GM20431 (cell line): ENCODE measurements at regions not wholly inside any gene's neighbourhood (a gene's known extent, or its start where the extent isn't known, plus 50 kb on each side); places are given as distances from the start of the nearest gene placed in this dataset.
"Not testable (repeated sequence)": the region's sequence is repeated elsewhere in the genome, so short reads cannot be mapped to it uniquely, and the experiment has no call there.

ENCODE experiments used
- in situ Hi-C: fragments of 300-500 bp; cut with MseI, MboI; formaldehyde crosslinking; loops from one replicate; pipeline ENCODE4 v1.15.0; 2020; ENCODE audit warnings: low sequenced_read_pairs; ENCODE audit not compliant: unreplicated experiment

DNA sequence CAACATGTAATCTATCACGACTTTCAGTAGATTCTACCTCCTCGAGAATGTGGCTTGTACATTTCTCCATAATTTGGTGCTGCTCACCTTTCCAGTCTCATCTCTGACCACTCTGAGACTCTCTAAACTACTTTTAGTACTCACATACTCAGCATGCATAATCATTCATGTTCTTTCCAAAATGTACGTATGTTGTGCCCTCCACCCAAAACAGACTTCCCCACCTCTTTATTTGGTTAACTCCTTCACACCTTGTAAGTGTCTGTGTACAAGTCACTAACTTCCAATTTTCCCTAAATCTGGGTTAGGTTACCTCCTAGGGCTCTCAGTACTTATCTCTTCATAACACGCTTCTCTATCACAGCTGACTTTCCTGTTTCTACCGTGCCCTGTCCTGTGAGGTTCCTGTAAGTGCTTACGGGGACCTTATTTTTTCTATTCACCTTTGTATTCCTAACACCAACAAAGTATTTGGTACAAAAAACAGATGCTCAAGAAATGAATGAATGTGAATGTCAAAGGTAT, 186.2 kb upstream of the MKLN1 start:
- in situ Hi-C loops, result no loop called here

DNA sequence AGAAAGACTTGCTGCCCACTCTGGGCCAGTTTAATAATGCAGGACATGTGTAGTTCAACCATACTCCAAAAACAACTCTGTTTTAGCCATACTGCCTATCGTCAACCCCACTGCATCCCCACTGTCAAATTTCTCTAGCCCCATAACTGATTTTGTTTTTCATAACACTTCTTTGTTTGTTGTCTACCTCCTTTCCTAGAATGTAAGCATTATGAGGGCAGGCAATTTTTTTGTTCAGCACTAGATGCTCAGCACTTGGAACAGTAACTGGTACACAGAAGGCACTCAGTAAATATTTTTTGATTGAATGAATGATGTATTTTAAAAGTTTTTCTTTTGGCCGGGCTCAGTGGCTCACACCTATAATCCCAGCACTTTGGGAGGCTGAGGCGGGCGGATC, 183.8 kb upstream of the MKLN1 start:
- in situ Hi-C loops, result no loop called here

DNA sequence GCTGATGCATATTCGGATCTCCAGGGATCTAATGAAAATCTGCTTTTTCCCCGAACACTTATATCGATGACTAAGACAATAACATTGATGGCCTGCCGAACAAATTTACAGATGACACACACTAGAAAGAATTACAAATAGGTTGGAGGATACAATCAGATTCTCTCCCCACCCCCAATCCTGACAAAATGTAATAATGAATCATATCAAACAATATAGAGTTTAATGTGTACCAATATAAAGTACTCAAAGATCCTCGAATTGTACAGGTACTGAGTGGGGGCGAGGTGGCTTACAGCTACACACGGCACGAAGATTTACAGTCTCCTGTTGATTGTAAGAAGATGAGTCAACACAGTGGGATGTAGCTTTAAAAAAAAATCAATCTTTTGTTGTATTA, 182.7 kb upstream of the MKLN1 start:
- in situ Hi-C loops, result no loop called here

DNA sequence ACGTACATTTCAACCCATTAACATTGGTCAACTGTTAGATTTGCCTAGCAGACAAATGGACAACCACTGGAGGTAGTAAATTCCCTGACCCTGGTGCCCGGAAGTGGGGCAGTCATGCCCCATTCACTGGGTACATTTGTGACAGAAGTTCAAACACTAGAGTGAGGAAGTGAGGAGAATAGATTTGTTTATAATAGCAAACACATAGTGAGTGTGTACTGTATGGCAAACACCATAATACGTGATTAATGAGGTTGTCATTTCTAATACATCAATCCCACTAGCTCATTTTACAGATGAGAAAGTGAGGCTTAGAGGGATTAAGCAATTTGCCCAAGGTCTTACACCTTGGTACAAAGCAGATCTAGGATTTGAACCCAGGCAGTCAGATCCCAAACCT, 181.9 kb upstream of the MKLN1 start:
- in situ Hi-C loops, result no loop called here

DNA sequence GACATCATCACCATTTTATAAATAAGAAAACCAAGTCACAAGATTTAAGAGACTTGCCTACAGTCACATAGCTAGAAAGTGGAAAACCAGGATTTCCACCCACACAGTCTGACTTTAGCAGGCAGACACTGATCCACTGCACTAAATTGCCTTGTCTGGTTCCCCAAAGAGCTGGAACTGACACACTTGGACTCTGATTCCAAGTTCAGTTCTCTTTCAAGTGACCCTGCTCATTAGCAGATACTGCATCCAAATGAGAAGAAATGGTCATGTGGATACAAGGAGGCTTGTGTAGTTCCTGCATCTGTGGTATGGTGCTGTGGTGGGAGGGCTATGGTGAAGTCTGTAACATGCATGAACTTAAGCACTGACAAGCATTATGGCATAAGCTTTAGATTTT, 180.1 kb upstream of the MKLN1 start:
- in situ Hi-C loops, result no loop called here

DNA sequence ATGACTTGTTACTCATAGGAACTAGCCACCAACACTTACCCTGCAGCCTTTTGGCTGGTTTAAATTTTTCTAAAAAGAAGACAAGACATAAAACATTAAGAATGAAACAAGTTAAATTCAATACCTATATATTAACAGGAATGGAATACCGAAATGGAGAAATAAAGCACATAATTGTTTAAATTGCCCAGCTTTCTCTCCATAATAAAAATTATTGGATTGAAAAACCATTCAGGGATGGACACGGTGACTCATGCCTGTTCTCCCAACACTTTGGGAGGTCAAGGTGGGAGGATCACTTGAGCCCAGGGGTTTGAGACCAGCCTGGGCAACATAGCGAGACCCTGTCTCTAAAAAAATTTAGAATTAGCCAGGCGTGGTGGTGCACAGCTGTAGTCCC, 179.4 kb upstream of the MKLN1 start:
- in situ Hi-C loops, result no loop called here

DNA sequence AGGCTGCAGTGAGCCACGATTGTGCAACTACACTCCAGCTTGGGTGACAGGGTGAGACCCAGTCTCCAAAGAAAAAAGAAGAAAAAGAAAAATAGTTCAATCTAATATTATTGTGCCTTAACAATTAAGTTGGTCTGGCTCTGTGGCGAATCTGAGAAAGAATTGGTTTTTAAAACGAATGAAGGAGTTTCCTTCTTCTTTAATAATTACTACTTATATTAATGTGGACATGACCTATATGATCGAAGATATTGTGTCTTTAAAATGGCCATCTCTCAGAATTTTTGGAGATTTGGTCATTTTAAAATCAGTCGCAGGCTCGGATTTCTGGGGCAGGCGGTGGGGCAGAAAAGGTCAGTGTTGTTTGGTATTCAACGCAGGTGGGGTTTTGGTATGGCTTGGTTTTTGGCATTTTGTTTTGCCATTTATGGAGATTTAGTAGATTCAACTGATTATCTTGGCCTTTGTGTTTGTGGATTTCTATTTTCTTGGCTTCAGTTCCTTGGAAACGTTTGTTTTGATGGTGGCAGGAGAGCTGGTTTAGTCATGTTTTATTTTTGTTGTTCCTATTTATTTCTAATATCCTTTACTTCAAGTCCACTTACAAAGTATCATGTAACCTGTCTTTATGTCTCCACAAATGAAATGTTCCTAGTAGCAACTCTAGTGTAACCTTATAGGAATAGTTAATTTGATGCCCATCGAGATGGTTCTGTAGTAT, 178.8 kb upstream of the MKLN1 start:
- in situ Hi-C loops, result no loop called here

DNA sequence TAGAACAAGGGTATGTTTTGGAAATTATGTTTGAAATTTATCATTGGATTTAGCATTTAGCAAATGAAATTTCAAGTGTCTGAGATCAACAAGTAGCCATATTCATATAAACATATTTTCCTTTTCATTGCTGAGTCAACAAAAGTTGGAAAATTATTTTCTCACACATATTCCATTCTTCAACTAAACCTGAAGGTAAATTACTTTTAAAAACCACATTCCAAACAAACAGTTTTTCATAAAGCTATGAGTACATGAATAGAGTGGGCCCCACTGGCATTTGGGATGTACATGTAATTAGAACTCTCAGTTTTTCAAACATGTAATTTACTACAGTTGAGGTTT, 178.3 kb upstream of the MKLN1 start:
- in situ Hi-C loops, result no loop called here

DNA sequence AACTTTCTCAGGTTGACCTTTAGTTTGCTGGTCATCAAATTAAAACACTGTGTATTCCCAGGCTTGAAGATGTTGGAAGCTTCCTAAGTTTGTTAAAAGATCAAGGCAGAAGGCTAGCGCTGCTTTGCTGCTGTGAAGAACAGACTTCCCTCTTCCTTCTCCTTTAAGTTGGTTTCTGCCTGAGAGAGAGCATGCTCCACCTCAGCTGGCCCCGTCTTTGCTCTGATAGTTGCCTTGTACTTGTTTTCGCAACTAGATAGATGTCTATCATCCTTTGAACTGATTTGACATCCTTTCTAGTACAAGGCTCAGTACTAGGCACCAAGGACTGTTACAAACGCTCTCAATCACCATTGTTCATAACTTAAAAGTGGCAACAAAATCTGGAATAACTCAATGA, 177.8 kb upstream of the MKLN1 start:
- in situ Hi-C loops, result no loop called here

DNA sequence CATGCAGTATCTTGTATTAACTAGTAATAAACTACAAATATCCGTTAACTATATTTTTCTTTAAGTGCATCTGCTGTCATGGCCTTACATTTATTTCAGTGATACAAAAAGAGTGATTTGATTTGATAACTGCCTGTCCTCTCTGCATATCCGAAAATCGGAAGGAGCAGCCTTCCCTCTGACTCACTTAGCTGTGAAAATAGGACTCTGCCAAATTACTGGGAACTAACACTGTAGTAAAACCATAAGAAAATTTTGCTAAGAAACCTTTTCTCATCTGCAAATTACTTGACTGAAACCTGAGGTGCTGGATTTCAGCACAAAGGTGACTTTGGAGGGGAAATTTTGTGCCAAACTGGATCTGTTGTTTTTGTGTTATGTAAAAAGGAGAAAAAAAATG, 176.6 kb upstream of the MKLN1 start:
- in situ Hi-C loops, result no loop called here

DNA sequence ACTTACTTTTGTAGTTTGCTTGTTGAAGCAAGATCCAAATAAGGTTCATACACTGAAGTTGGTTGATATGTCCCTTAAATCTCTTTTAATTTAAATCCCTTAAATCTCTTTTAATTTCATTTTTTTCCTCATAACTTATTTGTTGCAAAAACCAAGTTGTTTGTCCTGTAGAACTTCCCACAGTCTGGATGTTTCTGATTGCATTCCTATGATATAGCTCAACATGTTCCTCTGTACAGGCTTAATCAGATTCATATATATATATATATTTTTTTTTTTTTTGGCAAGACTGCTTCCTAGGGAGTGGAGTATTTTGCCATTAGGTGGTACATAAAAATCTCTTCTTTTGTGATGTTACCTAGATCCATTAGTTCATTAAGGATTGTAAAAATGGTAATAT, 174.9 kb upstream of the MKLN1 start:
- in situ Hi-C loops, result no loop called here

DNA sequence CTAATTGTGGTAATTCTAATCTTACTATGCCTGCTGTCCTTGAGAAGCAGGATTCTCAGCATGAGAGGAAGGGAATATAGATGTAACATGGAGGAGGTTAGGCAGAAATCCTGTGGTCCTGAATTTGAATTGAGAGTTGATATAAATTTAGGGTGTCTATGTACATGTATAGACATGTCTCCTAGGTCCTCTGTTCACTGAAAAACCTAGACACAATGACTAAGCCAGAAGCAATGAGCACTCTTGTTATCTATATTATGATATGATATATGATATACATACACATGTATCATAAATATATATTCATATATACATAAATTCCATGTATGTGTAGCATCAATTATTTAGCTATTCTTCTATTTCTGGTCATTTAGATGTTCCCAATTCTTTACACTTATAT, 173.3 kb upstream of the MKLN1 start:
- in situ Hi-C loops, result no loop called here

DNA sequence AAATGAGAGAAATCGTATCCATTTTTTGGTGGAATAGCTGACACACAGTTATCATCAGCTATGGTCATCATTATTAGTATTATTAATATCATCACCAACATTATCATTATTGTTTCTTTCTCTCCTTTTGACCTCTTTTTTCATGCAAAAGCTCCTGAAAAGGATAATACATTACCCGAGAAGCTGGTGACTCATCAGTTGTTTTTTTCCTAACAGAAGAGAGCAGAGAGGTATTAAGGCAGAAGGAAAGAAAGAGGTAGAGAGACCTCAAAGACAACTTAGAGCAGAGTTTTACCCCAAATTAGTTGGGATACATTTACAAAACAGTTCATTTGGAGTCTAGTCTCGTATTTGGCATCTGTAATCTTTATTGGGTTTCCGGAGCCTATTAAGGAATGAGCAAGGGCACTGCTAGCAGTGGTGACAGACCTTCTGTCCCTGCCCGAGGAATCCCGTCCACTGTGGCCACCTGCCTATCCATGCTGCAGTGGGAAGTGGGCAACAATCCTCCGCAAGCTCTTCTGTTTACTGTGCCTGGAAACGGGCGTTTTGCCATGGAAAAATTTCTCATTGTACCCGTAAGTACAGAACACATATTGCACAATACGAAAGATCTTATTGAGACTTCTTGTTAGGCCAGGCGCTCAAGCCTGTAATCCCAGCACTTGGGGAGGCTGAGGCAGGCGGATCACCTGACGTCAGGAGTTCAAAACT, 170.0 kb upstream of the MKLN1 start:
- in situ Hi-C loops, result no loop called here

DNA sequence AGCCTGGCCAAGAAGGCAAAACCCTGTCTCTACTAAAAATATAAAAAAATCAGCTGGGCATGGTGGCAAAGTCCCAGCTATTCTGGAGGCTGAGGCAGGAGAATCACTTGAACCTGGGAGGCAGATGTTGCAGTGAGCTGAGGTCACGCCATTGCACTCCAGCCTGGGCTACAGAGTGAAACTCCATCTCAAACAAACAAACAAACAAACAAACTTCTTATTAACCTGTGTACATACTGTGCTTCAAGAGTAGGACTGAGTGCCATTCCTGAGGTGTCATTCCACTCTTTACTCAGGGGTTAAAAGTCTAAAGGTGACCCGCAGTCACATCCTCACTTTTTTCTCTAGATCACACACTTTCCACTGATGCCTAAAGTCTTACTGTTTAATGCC, 169.4 kb upstream of the MKLN1 start:
- in situ Hi-C loops, result not testable (repeated sequence)

DNA sequence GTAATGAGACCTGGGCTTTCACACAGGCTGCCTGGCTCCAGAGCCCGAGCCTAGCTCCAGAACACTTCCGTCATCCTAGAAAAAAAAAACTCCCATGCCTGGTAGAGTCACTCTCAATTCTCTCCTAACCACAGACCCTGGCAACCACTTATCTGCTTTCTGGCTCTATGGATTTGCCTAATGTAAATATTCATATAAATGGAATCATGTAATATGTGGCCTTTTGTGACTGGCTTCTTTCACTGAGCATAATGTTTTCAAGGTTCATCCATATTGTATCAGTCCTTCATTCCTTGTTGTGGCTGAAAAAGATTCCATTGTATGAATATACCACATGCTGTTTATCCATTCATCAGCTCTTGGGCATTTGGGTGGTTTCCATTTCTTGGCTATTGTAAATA, 167.7 kb upstream of the MKLN1 start:
- in situ Hi-C loops, result no loop called here

DNA sequence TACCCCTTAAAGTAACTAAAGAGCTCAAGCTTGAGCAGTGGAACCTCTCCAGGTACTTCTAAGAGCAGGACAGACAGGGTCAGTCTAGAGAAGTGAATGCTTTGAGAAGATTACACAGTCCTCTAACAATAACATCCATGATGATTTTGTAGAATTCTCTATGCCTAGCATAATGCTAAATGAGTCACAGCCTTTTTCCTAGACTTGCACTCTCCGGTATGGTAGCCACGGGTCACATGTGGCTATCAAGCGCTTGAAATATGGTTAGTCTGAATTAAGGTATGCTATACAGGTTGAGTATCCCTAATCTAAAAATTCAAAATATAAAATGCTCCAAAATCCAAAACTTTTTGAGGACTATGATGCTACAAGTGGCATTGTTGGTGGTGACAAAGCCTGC, 166.6 kb upstream of the MKLN1 start:
- in situ Hi-C loops, result no loop called here

DNA sequence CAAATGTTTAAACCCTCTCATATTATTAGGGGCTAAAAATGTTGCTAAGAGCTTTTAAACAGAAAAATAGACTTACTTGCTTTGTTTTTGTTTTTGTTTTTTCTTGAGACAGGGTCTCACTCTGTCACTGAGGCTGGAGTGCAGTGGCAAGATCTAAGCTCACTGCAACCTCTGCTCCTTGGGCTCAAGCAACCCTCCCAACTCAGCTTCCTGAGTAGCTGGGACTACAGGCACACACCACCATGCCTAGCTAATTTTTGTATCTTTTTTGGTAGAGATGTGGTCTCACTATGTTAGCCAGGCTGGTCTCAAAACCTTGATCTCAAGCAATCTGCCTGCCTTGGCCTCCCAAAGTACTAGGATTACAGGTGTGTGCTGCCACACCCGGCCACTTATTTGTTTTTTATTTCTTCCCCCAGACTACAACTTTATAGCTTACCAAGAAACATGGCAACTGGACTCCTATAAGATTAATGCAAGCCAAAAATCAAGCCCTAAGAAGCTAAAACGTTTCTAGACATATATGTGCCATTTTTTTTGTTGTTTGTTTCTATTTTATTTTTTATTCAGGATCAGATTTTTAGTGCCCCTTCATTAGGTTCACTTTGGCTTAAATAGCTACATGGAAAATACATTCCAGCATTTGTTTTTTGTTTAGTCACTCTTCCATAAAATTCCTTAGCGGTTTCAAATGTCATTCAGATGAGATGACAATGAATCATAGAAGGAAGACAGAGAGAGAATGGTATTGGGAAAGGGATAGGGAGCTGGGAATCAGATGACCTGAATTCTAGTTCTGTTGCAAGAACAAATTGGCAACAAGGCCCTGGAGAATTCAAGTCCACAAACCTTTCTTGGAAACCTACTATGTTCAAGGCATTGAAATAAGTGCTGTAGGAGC, 163.4 kb upstream of the MKLN1 start:
- in situ Hi-C loops, result no loop called here

DNA sequence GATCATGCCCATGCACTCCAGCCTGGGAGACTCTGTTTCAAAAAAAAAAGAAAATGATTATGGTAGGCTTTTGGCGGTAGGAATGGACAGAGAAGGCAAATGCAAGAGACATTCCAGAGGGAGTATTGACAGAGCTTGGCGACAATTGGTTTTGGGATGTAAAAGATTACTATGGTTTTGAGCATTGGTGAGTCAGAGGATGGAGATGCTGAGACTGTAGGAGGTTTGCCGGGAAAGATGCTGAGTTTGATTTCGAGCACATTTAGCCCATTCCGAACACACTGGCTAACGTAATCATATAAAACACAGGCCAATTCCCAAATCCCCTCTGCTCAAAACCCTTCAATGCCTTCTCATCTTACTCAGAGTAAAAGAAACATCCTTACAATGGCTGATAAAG, 161.6 kb upstream of the MKLN1 start:
- in situ Hi-C loops, result no loop called here

DNA sequence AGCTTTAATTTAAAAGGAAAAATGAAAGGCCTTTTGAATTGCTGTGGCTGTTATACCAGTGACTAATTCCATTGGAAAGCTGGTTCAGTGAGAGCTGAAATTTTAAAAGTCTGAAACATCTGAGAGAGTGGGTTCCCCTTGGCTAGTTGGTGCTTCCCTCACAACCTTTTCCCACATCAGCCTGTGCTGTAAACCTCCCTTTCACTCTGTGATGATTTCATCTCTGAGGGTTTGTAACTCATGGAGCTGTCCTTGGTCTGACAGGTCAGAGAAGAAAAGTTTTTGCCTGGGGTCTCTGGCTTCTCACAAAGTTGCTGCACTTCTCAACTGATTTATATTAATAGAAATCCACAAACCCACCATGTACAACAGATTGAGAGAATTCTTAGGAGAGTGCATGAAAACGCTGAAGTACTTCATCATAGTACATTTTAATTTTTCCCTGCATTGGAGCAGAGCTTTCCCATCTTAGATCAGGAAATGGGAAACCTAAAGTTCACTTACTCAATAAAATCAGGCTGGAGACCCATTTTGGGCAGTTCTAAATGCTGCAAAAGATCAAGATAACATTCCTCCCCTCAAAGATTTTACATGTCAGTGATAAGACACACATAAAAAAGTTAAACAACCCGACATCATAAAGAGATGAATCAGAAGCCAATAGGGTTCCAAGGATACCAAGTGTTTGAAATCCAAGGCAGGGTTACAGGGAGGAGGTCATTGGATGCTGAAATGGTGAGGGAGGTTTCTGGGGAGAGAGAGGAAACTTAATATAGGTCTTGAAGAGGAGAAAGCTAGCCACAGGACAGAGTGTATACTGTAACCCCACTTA, 157.0 kb upstream of the MKLN1 start:
- in situ Hi-C loops, result no loop called here
